ENCODE measurements at regions not wholly inside any gene's neighbourhood (a gene's known extent, or its start where the extent isn't known, plus 50 kb on each side); places are given as distances from the start of the nearest gene placed in this dataset.

DNA sequence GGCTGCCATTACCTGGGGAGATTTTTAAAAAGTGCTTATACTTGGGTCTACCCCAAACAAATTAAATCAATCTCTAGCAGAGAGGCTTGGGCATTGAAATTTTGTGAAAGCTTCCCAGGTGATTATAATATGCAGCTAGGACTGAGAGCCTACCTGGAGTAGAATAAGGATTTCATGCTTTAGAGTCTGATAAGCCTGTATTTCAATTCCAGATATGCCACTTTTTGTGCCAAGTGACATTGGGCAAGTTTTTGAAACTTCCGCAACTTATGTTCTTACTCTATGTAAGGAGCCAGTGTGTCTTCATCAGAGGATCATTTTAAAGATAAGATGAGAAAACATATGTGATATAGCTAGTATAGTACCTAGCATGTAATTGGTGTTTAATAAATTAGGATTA is 159.8 kb upstream of the LRIG3 start:
- WGBS (ENCODE audit: insufficient coverage): no CpG with 5 or more reads among the region's 1 CpG
- H3K9me3 ChIP-seq (replicated peaks; ENCODE audit: control insufficient read depth, low read depth, low read length): no peaks in the 10 kb centered on the region

DNA sequence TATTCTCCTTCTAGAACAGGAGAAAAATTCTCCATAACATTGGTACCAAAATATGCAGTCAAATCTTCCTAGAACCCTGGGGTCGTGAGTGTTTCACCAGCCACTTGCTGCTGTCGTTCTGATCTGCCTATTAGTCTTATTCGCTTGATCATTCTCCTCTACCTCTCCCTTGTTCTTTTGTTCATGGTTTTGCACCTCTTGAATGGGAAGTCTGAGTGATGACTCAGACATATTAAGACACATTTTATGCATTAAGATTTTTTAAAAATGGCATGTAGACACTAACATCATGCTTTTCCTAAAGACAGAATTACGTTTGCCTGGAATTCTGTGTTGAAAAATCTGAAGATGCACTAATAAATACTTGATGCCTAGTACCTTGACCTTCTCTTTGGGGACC is 159.2 kb upstream of the LRIG3 start:
- H3K27me3 ChIP-seq (ENCODE audit: control insufficient read depth, insufficient read depth, low read length): no peaks in the 10 kb centered on the region
- H3K27ac ChIP-seq (ENCODE audit: low read length): no peak overlapping the region
- no peaks in the 10 kb centered on the region for H3K36me3 ChIP-seq (ENCODE audit: control insufficient read depth, insufficient read depth, low read length)
- no peak overlapping the region for H3K4me3 ChIP-seq (ENCODE audit: low read length)
- no peaks in the 10 kb centered on the region for H3K9me3 ChIP-seq (replicated peaks; ENCODE audit: control insufficient read depth, low read depth, low read length)
- DNase-seq: no peak
- no CpG with 5 or more reads among the region's 4 CpGs for WGBS (ENCODE audit: insufficient coverage)
- peaks cover 8% of the 10 kb centered on the region for H3K4me1 ChIP-seq (ENCODE audit: control insufficient read depth, insufficient read depth, low read length)

More for the DNA sequence above, 159.8 kb upstream of the LRIG3 start:
- H3K36me3 ChIP-seq (ENCODE audit: control insufficient read depth, insufficient read depth, low read length): no peaks in the 10 kb centered on the region
- peaks cover 12% of the 10 kb centered on the region for H3K4me1 ChIP-seq (ENCODE audit: control insufficient read depth, insufficient read depth, low read length)
- no peak overlapping the region for H3K4me3 ChIP-seq (ENCODE audit: low read length)
- no peak for DNase-seq
- no peaks in the 10 kb centered on the region for H3K27me3 ChIP-seq (ENCODE audit: control insufficient read depth, insufficient read depth, low read length)
- H3K27ac ChIP-seq (ENCODE audit: low read length): no peak overlapping the region

- DNase-seq: no peak
- WGBS (ENCODE audit: insufficient coverage): 63% methylated on average over 2 of the region's 2 CpGs
- Histone ChIP-seq H3K4me3 (ENCODE audit: low read length) (no peak overlapping the region), H3K27me3 (ENCODE audit: control insufficient read depth, insufficient read depth, low read length) (no peaks in the 10 kb centered on the region), H3K9me3 (replicated peaks; ENCODE audit: control insufficient read depth, low read depth, low read length) (no peaks in the 10 kb centered on the region), H3K4me1 (ENCODE audit: control insufficient read depth, insufficient read depth, low read length) (peaks cover 8% of the 10 kb centered on the region), H3K36me3 (ENCODE audit: control insufficient read depth, insufficient read depth, low read length) (no peaks in the 10 kb centered on the region), H3K27ac (ENCODE audit: low read length) (peak overlapping the region; percentile 91)
These were observed 158.7 kb upstream of the LRIG3 start for GRCh38 chr12:59079002-59079401.

- DNase-seq: peak; percentile 94
- peak overlapping the region; percentile 91 for H3K27ac ChIP-seq (ENCODE audit: low read length)
These were observed 157.5 kb upstream of the LRIG3 start for GRCh38 chr12:59077575-59078426.

DNA sequence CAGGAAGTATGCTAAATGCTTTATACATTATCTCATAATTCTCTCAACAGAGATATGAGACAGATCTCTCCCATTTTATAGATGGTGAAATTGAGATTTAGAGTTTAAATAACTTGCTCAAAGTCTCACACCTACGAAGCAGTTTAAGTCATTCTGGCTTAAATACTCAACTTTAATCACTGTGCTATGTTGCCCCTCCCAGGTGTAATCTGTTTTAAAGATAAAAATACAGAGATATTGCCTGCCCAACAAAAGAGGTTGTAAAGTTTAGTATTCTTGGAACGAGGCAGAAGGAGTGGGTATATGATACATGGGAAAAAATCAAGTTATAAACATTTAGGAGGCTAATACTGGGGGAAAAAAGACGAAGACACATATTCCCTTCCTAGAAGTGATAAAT is 156.8 kb upstream of the LRIG3 start:
- H3K4me3 ChIP-seq (ENCODE audit: low read length): no peak overlapping the region
- peak; percentile 35 for DNase-seq
- no peaks in the 10 kb centered on the region for H3K9me3 ChIP-seq (replicated peaks; ENCODE audit: control insufficient read depth, low read depth, low read length)
- H3K27ac ChIP-seq (ENCODE audit: low read length): peak overlapping the region; percentile 91
- no peaks in the 10 kb centered on the region for H3K27me3 ChIP-seq (ENCODE audit: control insufficient read depth, insufficient read depth, low read length)
- H3K4me1 ChIP-seq (ENCODE audit: control insufficient read depth, insufficient read depth, low read length): peaks cover 8% of the 10 kb centered on the region
- no CpG with 5 or more reads among the region's 3 CpGs for WGBS (ENCODE audit: insufficient coverage)
- no peaks in the 10 kb centered on the region for H3K36me3 ChIP-seq (ENCODE audit: control insufficient read depth, insufficient read depth, low read length)

More at GRCh38 chr12:59077575-59078426, 157.5 kb upstream of the LRIG3 start:
- WGBS (ENCODE audit: insufficient coverage): no CpG with 5 or more reads among the region's 6 CpGs
- Histone ChIP-seq H3K36me3 (ENCODE audit: control insufficient read depth, insufficient read depth, low read length) (no peaks in the 10 kb centered on the region), H3K4me1 (ENCODE audit: control insufficient read depth, insufficient read depth, low read length) (peaks cover 8% of the 10 kb centered on the region), H3K27me3 (ENCODE audit: control insufficient read depth, insufficient read depth, low read length) (no peaks in the 10 kb centered on the region), H3K9me3 (replicated peaks; ENCODE audit: control insufficient read depth, low read depth, low read length) (no peaks in the 10 kb centered on the region), H3K4me3 (ENCODE audit: low read length) (no peak overlapping the region)

DNA sequence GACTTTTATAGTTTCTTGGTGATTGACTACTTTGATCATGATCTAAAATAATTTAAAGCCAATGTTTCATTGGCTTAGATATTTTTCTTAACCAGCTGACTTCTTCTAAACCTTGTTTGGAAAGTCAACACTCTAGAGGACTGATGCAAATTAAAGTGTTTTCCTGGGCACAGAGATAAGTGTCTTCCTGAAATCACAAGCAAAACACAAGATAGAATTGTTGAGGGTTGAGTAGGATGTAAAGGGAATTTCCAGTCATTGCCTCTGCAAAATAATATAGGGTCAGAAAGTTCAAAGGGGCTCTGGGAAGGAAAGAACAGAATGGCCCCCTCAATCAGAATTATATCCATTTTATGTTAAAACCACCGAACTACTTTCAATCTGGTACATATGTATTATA is 156.3 kb upstream of the LRIG3 start:
- WGBS (ENCODE audit: insufficient coverage): no CpG with 5 or more reads among the region's 1 CpG
- Histone ChIP-seq H3K36me3 (ENCODE audit: control insufficient read depth, insufficient read depth, low read length) (no peaks in the 10 kb centered on the region), H3K27me3 (ENCODE audit: control insufficient read depth, insufficient read depth, low read length) (no peaks in the 10 kb centered on the region), H3K4me1 (ENCODE audit: control insufficient read depth, insufficient read depth, low read length) (peaks cover 8% of the 10 kb centered on the region), H3K27ac (ENCODE audit: low read length) (peak overlapping the region; percentile 91), H3K9me3 (replicated peaks; ENCODE audit: control insufficient read depth, low read depth, low read length) (no peaks in the 10 kb centered on the region), H3K4me3 (ENCODE audit: low read length) (no peak overlapping the region)
- DNase-seq: no peak

- peak; percentile 55 for DNase-seq
- peak overlapping the region; percentile 74 for H3K27ac ChIP-seq (ENCODE audit: low read length)
- H3K36me3 ChIP-seq (ENCODE audit: control insufficient read depth, insufficient read depth, low read length): no peaks in the 10 kb centered on the region
- H3K4me3 ChIP-seq (ENCODE audit: low read length): no peak overlapping the region
- peaks cover 8% of the 10 kb centered on the region for H3K4me1 ChIP-seq (ENCODE audit: control insufficient read depth, insufficient read depth, low read length)
- no peaks in the 10 kb centered on the region for H3K9me3 ChIP-seq (replicated peaks; ENCODE audit: control insufficient read depth, low read depth, low read length)
- no peaks in the 10 kb centered on the region for H3K27me3 ChIP-seq (ENCODE audit: control insufficient read depth, insufficient read depth, low read length)
- 80% methylated on average over 1 of the region's 4 CpGs for WGBS (ENCODE audit: insufficient coverage)
These were observed 155.7 kb upstream of the LRIG3 start for GRCh38 chr12:59075968-59076490.

DNA sequence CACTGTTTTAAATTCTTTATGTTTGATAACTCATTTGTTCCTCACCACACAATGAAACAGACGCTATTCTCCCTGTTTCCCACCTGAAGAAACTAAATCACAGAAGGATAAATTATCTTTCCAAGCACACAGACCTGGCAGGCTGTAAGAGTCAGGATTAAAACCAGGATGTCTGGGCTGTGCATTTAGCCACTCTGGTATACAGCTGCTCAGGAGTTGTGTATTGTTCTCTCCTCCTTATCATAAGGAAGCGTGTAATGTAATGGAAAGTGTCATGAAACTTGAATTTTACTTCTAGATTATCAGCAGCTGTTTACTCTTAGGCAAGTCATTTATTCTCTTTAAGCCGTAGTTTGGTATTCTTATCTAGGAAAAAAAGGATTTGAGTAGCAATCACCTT is 154.8 kb upstream of the LRIG3 start:
- no peak overlapping the region for H3K4me3 ChIP-seq (ENCODE audit: low read length)
- no peaks in the 10 kb centered on the region for H3K9me3 ChIP-seq (replicated peaks; ENCODE audit: control insufficient read depth, low read depth, low read length)
- H3K27me3 ChIP-seq (ENCODE audit: control insufficient read depth, insufficient read depth, low read length): no peaks in the 10 kb centered on the region
- H3K36me3 ChIP-seq (ENCODE audit: control insufficient read depth, insufficient read depth, low read length): no peaks in the 10 kb centered on the region
- H3K27ac ChIP-seq (ENCODE audit: low read length): peak overlapping the region; percentile 74
- DNase-seq: no peak
- H3K4me1 ChIP-seq (ENCODE audit: control insufficient read depth, insufficient read depth, low read length): peaks cover 8% of the 10 kb centered on the region
- WGBS (ENCODE audit: insufficient coverage): no CpG with 5 or more reads among the region's 3 CpGs

- H3K4me3 ChIP-seq (ENCODE audit: low read length): no peak overlapping the region
- no CpG with 5 or more reads among the region's 3 CpGs for WGBS (ENCODE audit: insufficient coverage)
- no peaks in the 10 kb centered on the region for H3K36me3 ChIP-seq (ENCODE audit: control insufficient read depth, insufficient read depth, low read length)
- H3K9me3 ChIP-seq (replicated peaks; ENCODE audit: control insufficient read depth, low read depth, low read length): no peaks in the 10 kb centered on the region
- DNase-seq: no peak
- H3K27ac ChIP-seq (ENCODE audit: low read length): peak overlapping the region; percentile 60
- peaks cover 2% of the 10 kb centered on the region for H3K4me1 ChIP-seq (ENCODE audit: control insufficient read depth, insufficient read depth, low read length)
- no peaks in the 10 kb centered on the region for H3K27me3 ChIP-seq (ENCODE audit: control insufficient read depth, insufficient read depth, low read length)
These were observed 150.1 kb upstream of the LRIG3 start for GRCh38 chr12:59070322-59070933.

DNA sequence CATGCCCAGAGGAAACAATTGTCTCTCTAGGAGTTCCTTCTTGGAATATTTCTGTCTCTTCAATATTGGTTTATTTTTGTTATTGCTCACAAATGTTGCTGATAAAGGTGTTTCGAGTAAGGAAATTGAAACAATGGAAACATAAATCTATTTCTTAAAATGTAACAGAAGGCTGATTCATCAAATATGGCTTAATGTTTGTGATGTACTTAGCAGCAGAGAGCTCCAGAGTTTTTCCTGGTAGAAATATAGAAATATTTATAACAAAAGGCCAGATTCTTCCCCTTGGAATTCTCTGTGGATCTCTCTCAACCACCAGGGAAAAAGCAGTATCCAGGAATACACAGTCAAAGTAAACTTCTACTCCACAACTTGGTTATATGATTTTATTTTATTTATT is 149.2 kb upstream of the LRIG3 start:
- Histone ChIP-seq H3K4me3 (ENCODE audit: low read length) (no peak overlapping the region), H3K27me3 (ENCODE audit: control insufficient read depth, insufficient read depth, low read length) (no peaks in the 10 kb centered on the region), H3K27ac (ENCODE audit: low read length) (peak overlapping the region; percentile 66), H3K4me1 (ENCODE audit: control insufficient read depth, insufficient read depth, low read length) (peaks cover 2% of the 10 kb centered on the region), H3K9me3 (replicated peaks; ENCODE audit: control insufficient read depth, low read depth, low read length) (no peaks in the 10 kb centered on the region), H3K36me3 (ENCODE audit: control insufficient read depth, insufficient read depth, low read length) (no peaks in the 10 kb centered on the region)
- WGBS (ENCODE audit: insufficient coverage): no CpG with 5 or more reads among the region's 1 CpG
- peak; percentile 73 for DNase-seq
